Neural progenitor cell (in vitro differentiated cells): ENCODE measurements at regions not wholly inside any gene's neighbourhood (a gene's known extent, or its start where the extent isn't known, plus 50 kb on each side); places are given as distances from the start of the nearest gene placed in this dataset.

ENCODE experiments used
- CTCF ChIP-seq: fragments of 200-600 bp; sonication (generic); IDR thresholded peaks from 2 replicates; pipeline ENCODE4 v1.5.1; 2017; ENCODE audit warnings: antibody characterized with exemption, mild to moderate bottlenecking
- EZH2phosphoT487 ChIP-seq: fragments of 200-600 bp; sonication (generic); IDR thresholded peaks from 2 replicates; pipeline ENCODE4 v1.6.1; 2017; ENCODE audit warnings: antibody characterized with exemption

GRCh38 chr22:48654492-48654891 is 1173.2 kb downstream of the BRD1 start:
- TF ChIP-seq CTCF (no peak), EZH2phosphoT487 (no peak)
